PC-9 (cell line): ENCODE measurements at regions not wholly inside any gene's neighbourhood (a gene's known extent, or its start where the extent isn't known, plus 50 kb on each side); places are given as distances from the start of the nearest gene placed in this dataset.

ENCODE experiments used
- BruUV-seq: library from RNA; stranded (reverse); fragments of 400-500 nt; replicated peaks from 2 replicates; lab custom pipeline; 2021; lab: Mats Ljungman, UMichigan
- CTCF ChIA-PET: fragments of 300-600 bp; sonication (Branson Sonifier 250); formaldehyde crosslinking; loops from one replicate; lab custom pipeline; 2022; ENCODE audit warnings: antibody characterized with exemption; lab: Charles Lee
- POLR2A ChIA-PET: fragments of 300-600 bp; sonication (Branson Sonifier 250); formaldehyde crosslinking; loops from one replicate; lab custom pipeline; 2022; ENCODE audit warnings: antibody characterized with exemption; ENCODE audit not compliant: unreplicated experiment; lab: Charles Lee
- DNase-seq, 2 experiments: peaks; one replicate each; pipeline versions ENCODE4 v3.0.0 to v3.0.0-alpha.2; 2015 to 2022; ENCODE audit warnings: mixed read lengths in 1 of 2
- H2AFZ ChIP-seq: fragments of 200-600 bp; sonication (generic); 2 replicates; pipeline ENCODE4 v1.8.1; 2017; ENCODE audit warnings: antibody characterized with exemption
- H3F3A ChIP-seq: fragments of 200-600 bp; sonication (generic); 2 replicates; pipeline ENCODE4 v1.8.1; 2017; ENCODE audit warnings: antibody characterized with exemption, mild to moderate bottlenecking, low read depth; ENCODE audit not compliant: insufficient read depth
- H3K27ac ChIP-seq: fragments of 200-600 bp; sonication (generic); 2 replicates; pipeline ENCODE4 v1.6.1; 2016; ENCODE audit warnings: mixed run types
- H3K27me3 ChIP-seq: fragments of 200-600 bp; sonication (generic); 2 replicates; pipeline ENCODE4 v1.6.1; 2016; ENCODE audit warnings: low read depth, mixed run types; ENCODE audit not compliant: insufficient read depth
- H3K36me3 ChIP-seq: fragments of 200-600 bp; sonication (generic); 2 replicates; pipeline ENCODE4 v1.6.1; 2016; ENCODE audit warnings: low read depth, mixed run types
- H3K4me1 ChIP-seq: fragments of 200-600 bp; sonication (generic); replicated peaks from 2 replicates; pipeline ENCODE4 v1.6.1; 2016; ENCODE audit warnings: mixed run types; ENCODE audit not compliant: insufficient read depth
- H3K4me2 ChIP-seq: fragments of 200-600 bp; sonication (generic); 2 replicates; pipeline ENCODE4 v1.6.1; 2017; ENCODE audit warnings: mixed run types
- H3K4me3 ChIP-seq: fragments of 200-600 bp; sonication (generic); 2 replicates; pipeline ENCODE4 v1.6.1; 2016; ENCODE audit warnings: mixed run types
- H3K79me2 ChIP-seq: fragments of 200-600 bp; sonication (generic); 2 replicates; pipeline ENCODE4 v1.6.1; 2017; ENCODE audit warnings: low read depth, mixed run types
- H3K9me2 ChIP-seq: fragments of 200-600 bp; sonication (generic); 2 replicates; pipeline ENCODE4 v1.8.1; 2017; ENCODE audit warnings: mild to moderate bottlenecking; ENCODE audit not compliant: insufficient read depth
- H3K9me3 ChIP-seq: fragments of 200-600 bp; sonication (generic); 2 replicates; pipeline ENCODE4 v1.8.1; 2016; ENCODE audit warnings: low read depth; ENCODE audit not compliant: insufficient read depth
- H4K20me1 ChIP-seq: fragments of 200-600 bp; sonication (generic); 2 replicates; pipeline ENCODE4 v1.8.1; 2017; ENCODE audit not compliant: insufficient read depth
- CTCF ChIP-seq: fragments of 200-600 bp; sonication (generic); conservative IDR thresholded peaks from 2 replicates; pipeline ENCODE4 v1.6.1; 2017; ENCODE audit warnings: mixed run types, antibody characterized with exemption, mild to moderate bottlenecking, moderate library complexity
- EZH2 ChIP-seq: fragments of 200-600 bp; sonication (generic); IDR thresholded peaks from 2 replicates; pipeline ENCODE4 v1.8.0; 2017; ENCODE audit warnings: antibody characterized with exemption, low read depth
- intact Hi-C: fragments of 100-400 bp; cut with micrococcal nuclease; formaldehyde crosslinking; loops from one replicate; pipeline ENCODE4 v1.10.0; 2022; ENCODE audit not compliant: unreplicated experiment

- Histone ChIP-seq H3F3A (no peaks in the 10 kb centered on the region), H3K27ac (no peak overlapping the region), H4K20me1 (no peaks in the 10 kb centered on the region), H3K9me3 (no peaks in the 10 kb centered on the region), H3K36me3 (no peaks in the 10 kb centered on the region), H2AFZ (no peak overlapping the region), H3K4me3 (no peak overlapping the region), H3K4me1 (no peaks in the 10 kb centered on the region), H3K79me2 (no peaks in the 10 kb centered on the region), H3K4me2 (no peak overlapping the region), H3K27me3 (peaks cover 77% of the 10 kb centered on the region), H3K9me2 (no peaks in the 10 kb centered on the region)
- ChIA-PET CTCF (interaction anchor here (0.6 to 0.7 kb wide), 2 partner anchors 591 to 1536 kb away, joined by 3 to 4 read pairs; no protein-coding TSS in a partner anchor), POLR2A (no interaction called here)
- BruUV-seq: no TSS peak
- intact Hi-C loops: no loop called here
- peak in 1 of 2 experiments; percentile 62 for DNase-seq
- TF ChIP-seq EZH2 (no peak), CTCF (no peak)
These were observed 194.6 kb downstream of the OLFM1 start for GRCh38 chr9:135281791-135282737.

- Histone ChIP-seq H3K27me3 (peaks cover 77% of the 10 kb centered on the region), H3K4me2 (no peak overlapping the region), H2AFZ (no peak overlapping the region), H3K9me3 (no peaks in the 10 kb centered on the region), H3K27ac (no peak overlapping the region), H3K4me3 (no peak overlapping the region), H3K9me2 (no peaks in the 10 kb centered on the region), H3K79me2 (no peaks in the 10 kb centered on the region), H3K36me3 (no peaks in the 10 kb centered on the region), H4K20me1 (no peaks in the 10 kb centered on the region), H3F3A (no peaks in the 10 kb centered on the region), H3K4me1 (no peaks in the 10 kb centered on the region)
- TF ChIP-seq CTCF: no peak
- no peak for TF ChIP-seq EZH2
- DNase-seq: no peak
- intact Hi-C loops: no loop called here
- POLR2A ChIA-PET: no interaction called here
- CTCF ChIA-PET: no interaction called here
- BruUV-seq: no TSS peak
These were observed 195.3 kb downstream of the OLFM1 start for GRCh38 chr9:135282808-135283207.

GRCh38 chr9:135283671-135284070 lies 195.9 kb upstream of the PPP1R26 start:
- POLR2A ChIA-PET: no interaction called here
- no TSS peak for BruUV-seq
- H3K36me3 ChIP-seq: no peaks in the 10 kb centered on the region

More at GRCh38 chr9:135283671-135284070, 195.9 kb upstream of the PPP1R26 start:
- no peaks in the 10 kb centered on the region for H3K9me3 ChIP-seq
- intact Hi-C loops: no loop called here
- H3K4me3 ChIP-seq: no peak overlapping the region
- H3K27ac ChIP-seq: no peak overlapping the region
- peaks cover 77% of the 10 kb centered on the region for H3K27me3 ChIP-seq
- TF ChIP-seq CTCF: no peak
- no peak for TF ChIP-seq EZH2
- CTCF ChIA-PET: no interaction called here
- H4K20me1 ChIP-seq: no peaks in the 10 kb centered on the region
- H2AFZ ChIP-seq: no peak overlapping the region
- no peaks in the 10 kb centered on the region for H3K4me1 ChIP-seq
- H3K79me2 ChIP-seq: no peaks in the 10 kb centered on the region
- no peaks in the 10 kb centered on the region for H3K9me2 ChIP-seq
- no peak overlapping the region for H3K4me2 ChIP-seq
- no peak for DNase-seq
- no peaks in the 10 kb centered on the region for H3F3A ChIP-seq
